ENCODE measurements at regions not wholly inside any gene's neighbourhood (a gene's known extent, or its start where the extent isn't known, plus 50 kb on each side); places are given as distances from the start of the nearest gene placed in this dataset.

DNA sequence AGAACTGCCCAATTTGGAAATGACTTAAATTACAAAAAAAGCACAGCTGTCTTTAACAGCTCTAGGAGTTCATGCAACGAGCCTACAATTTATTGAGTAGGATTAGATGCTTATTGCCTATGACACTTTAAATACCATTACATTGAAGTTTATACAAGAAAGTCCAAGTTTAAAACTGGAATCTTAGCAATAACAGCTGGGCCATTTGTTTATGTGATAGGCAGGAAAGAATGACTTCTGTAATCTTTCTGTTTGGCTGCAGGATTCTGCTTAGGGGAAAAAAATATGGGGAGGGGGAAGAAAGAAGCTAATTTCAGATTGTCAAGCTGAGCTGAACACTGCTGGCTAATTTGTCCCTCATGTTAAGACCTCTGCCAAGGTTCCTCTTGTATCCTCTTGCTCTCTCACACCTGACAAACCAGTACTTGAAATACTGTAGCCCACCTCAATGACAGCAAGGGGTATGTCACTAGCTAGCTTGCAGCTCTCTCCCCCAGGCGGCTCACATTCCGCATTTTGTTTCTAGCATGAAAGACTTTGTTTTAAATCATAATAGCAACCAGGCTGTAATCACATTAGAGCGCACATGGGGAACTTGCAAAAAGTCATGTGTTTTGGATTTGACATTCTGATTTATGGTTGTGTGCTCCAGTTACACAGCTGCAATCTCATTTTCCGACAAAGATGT lies 384.8 kb downstream of the BMP4 start:
- no peak overlapping the region for H3K4me2 ChIP-seq
- POLR2A ChIA-PET = no interaction called here
- H3K9me2 ChIP-seq = no peaks in the 10 kb centered on the region

GRCh38 chr14:53570411-53571387 lies 385.9 kb downstream of the BMP4 start:
- Histone ChIP-seq H3K9me3 (no peaks in the 10 kb centered on the region), H3K79me2 (ENCODE audit: insufficient read depth) (no peaks in the 10 kb centered on the region), H3K9me2 (no peaks in the 10 kb centered on the region), H3K27me3 (ENCODE audit: insufficient read depth) (no peaks in the 10 kb centered on the region), H3F3A (replicated peaks; ENCODE audit: insufficient read depth) (no peaks in the 10 kb centered on the region), H3K27ac (ENCODE audit: low read depth in 2 of 2, low read length in 1 of 2) (no peak overlapping the region), H3K4me3 (ENCODE audit: low read depth in 2 of 2, low read length in 1 of 2) (no peak overlapping the region), H3K4me2 (no peak overlapping the region), H3K4me1 (ENCODE audit: control insufficient read depth in 1 of 2, insufficient read depth in 2 of 2, low read depth in 1 of 2, low read length in 1 of 2) (peaks cover 0 to 4% of the 10 kb centered on the region in 2 experiments; a peak in 2 of 4 replicates), H2AFZ (ENCODE audit: low read depth) (no peak overlapping the region), H4K20me1 (ENCODE audit: insufficient read depth) (no peaks in the 10 kb centered on the region), H3K36me3 (replicated peaks in 1 of 2; ENCODE audit: control insufficient read depth in 1 of 2, insufficient read depth in 2 of 2, low read length in 1 of 2) (no peaks in the 10 kb centered on the region), H3K9ac (no peak overlapping the region)
- CTCF ChIA-PET = interaction anchor here (0.8 kb wide), 1 partner anchor 265 kb away, joined by 3 read pairs; no protein-coding TSS in a partner anchor
- POLR2A ChIA-PET = no interaction called here
- WGBS (ENCODE audit: low lambda C conversion rate) = 32% methylated on average over 8 of the region's 9 CpGs
- DNase-seq = no peak
- no peak for TF ChIP-seq SMC3 (IDR thresholded peaks at IDR 0.05; ENCODE audit: low read depth, low read length)
- TF ChIP-seq SIN3A (IDR thresholded peaks at IDR 0.05; ENCODE audit: borderline replicate concordance, low read depth, low read length) = no peak
- TF ChIP-seq USF1 (IDR thresholded peaks at IDR 0.05; ENCODE audit: borderline replicate concordance, low read depth) = no peak
- no peak for TF ChIP-seq NFIC (IDR thresholded peaks at IDR 0.05; ENCODE audit: borderline replicate concordance)
- TF ChIP-seq GATA2 (CRISPR knock-in tag; IDR thresholded peaks at IDR 0.05) = no peak
- no peak for TF ChIP-seq TCF12 (IDR thresholded peaks at IDR 0.05)
- no peak for TF ChIP-seq RXRA (IDR thresholded peaks at IDR 0.05; ENCODE audit: borderline replicate concordance, low read depth)
- TF ChIP-seq, protein P1, sequence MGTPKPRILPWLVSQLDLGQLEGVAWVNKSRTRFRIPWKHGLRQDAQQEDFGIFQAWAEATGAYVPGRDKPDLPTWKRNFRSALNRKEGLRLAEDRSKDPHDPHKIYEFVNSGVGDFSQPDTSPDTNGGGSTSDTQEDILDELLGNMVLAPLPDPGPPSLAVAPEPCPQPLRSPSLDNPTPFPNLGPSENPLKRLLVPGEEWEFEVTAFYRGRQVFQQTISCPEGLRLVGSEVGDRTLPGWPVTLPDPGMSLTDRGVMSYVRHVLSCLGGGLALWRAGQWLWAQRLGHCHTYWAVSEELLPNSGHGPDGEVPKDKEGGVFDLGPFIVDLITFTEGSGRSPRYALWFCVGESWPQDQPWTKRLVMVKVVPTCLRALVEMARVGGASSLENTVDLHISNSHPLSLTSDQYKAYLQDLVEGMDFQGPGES (IDR thresholded peaks at IDR 0.05; ENCODE audit: low read depth, low read length) = no peak
- no peak for TF ChIP-seq POLR2AphosphoS5 (IDR thresholded peaks at IDR 0.05; ENCODE audit: low read depth, low read length)
- no peak for TF ChIP-seq RAD21 (IDR thresholded peaks at IDR 0.05; ENCODE audit: low read length)
- TF ChIP-seq, protein P2, sequence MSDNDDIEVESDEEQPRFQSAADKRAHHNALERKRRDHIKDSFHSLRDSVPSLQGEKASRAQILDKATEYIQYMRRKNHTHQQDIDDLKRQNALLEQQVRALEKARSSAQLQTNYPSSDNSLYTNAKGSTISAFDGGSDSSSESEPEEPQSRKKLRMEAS (IDR thresholded peaks at IDR 0.05; ENCODE audit: low read depth) = no peak

More for the DNA sequence above, 384.8 kb downstream of the BMP4 start:
- H3F3A ChIP-seq (replicated peaks; ENCODE audit: insufficient read depth) = no peaks in the 10 kb centered on the region
- no peak overlapping the region for H3K9ac ChIP-seq
- WGBS (ENCODE audit: low lambda C conversion rate) = 21% methylated on average over 5 of the region's 5 CpGs
- H4K20me1 ChIP-seq (ENCODE audit: insufficient read depth) = no peaks in the 10 kb centered on the region
- H3K79me2 ChIP-seq (ENCODE audit: insufficient read depth) = no peaks in the 10 kb centered on the region
- H3K4me3 ChIP-seq (ENCODE audit: low read depth in 2 of 2, low read length in 1 of 2) = no peak overlapping the region
- DNase-seq = peak; percentile 44
- H2AFZ ChIP-seq (ENCODE audit: low read depth) = no peak overlapping the region
- TF ChIP-seq CHD2 (IDR thresholded peaks at IDR 0.05; ENCODE audit: low read length, partially characterized antibody) (peak; percentile 24), GATA2 (CRISPR knock-in tag; IDR thresholded peaks at IDR 0.05) (0 out of 2 replicates have a peak, but pooled peaks have one; percentile 21), JUND (IDR thresholded peaks at IDR 0.05) (no peak), SMC3 (IDR thresholded peaks at IDR 0.05; ENCODE audit: low read depth, low read length) (no peak), MXI1 (IDR thresholded peaks at IDR 0.05; ENCODE audit: low read depth, low read length) (peak; percentile 58; the same call in 1 of the 2 replicates), REST (IDR thresholded peaks at IDR 0.05; ENCODE audit: low read depth, low read length) (no peak), EP300 (IDR thresholded peaks at IDR 0.05; ENCODE audit: borderline replicate concordance in 1 of 2, low read depth in 1 of 2, low read length in 1 of 2) (peak in 1 of 2 experiments; percentile 51; a peak in 1 of 4 replicates), FOSL2 (IDR thresholded peaks at IDR 0.05; ENCODE audit: borderline replicate concordance, low read depth) (no peak)
- no peaks in the 10 kb centered on the region for H3K36me3 ChIP-seq (replicated peaks in 1 of 2; ENCODE audit: control insufficient read depth in 1 of 2, insufficient read depth in 2 of 2, low read length in 1 of 2)
- no peaks in the 10 kb centered on the region for H3K27me3 ChIP-seq (ENCODE audit: insufficient read depth)
- no peak overlapping the region for H3K27ac ChIP-seq (ENCODE audit: low read depth in 2 of 2, low read length in 1 of 2)
- CTCF ChIA-PET = interaction anchor here (1.8 kb wide), 1 partner anchor 776 kb away, joined by 7 read pairs; no protein-coding TSS in a partner anchor
- H3K9me3 ChIP-seq = no peaks in the 10 kb centered on the region
- H3K4me1 ChIP-seq (ENCODE audit: control insufficient read depth in 1 of 2, insufficient read depth in 2 of 2, low read depth in 1 of 2, low read length in 1 of 2) = peaks cover 0 to 4% of the 10 kb centered on the region in 2 experiments; a peak in 2 of 4 replicates
